HL-60 (cell line): ENCODE measurements at regions not wholly inside any gene's neighbourhood (a gene's known extent, or its start where the extent isn't known, plus 50 kb on each side); places are given as distances from the start of the nearest gene placed in this dataset.
A peak's percentile ranks its signal among the peaks of the same experiment; 100 is the strongest.

Source experiments
- DNase-seq, 2 experiments: peaks; one replicate each; pipeline ENCODE4 v3.0.0-alpha.2; 2010 to 2020; ENCODE audit warnings: low read depth in 1 of 2, low spot score in 1 of 2
- H3K27ac ChIP-seq: fragments of 250-450 bp; sonication (Bioruptor Pico); replicated peaks from 2 replicates; pipeline ENCODE4 v1.5.1; 2020; ENCODE audit warnings: mild to moderate bottlenecking, moderate library complexity
- H3K27me3 ChIP-seq: fragments of 250-450 bp; sonication (Bioruptor Pico); 2 replicates; pipeline ENCODE4 v1.5.1; 2021; ENCODE audit warnings: mild to moderate bottlenecking, moderate library complexity; ENCODE audit not compliant: insufficient read depth, poor library complexity, severe bottlenecking
- H3K4me3 ChIP-seq: replicated peaks from 2 replicates; pipeline ENCODE4 v1.5.1; 2011; ENCODE audit warnings: mild to moderate bottlenecking, control low read depth, low read length; ENCODE audit not compliant: insufficient read depth
- CTCF ChIP-seq: IDR thresholded peaks from one replicate; pipeline ENCODE4 v1.5.1; 2011; ENCODE audit warnings: low read length, control low read depth, inconsistent platforms; ENCODE audit not compliant: insufficient read depth
- GABPA ChIP-seq: IDR thresholded peaks from 2 replicates; pipeline ENCODE4 v1.6.1; 2012; ENCODE audit warnings: low read depth
- POLR2AphosphoS5 ChIP-seq: IDR thresholded peaks from 2 replicates; pipeline ENCODE4 v1.6.1; 2012; ENCODE audit warnings: low read depth
- REST ChIP-seq: IDR thresholded peaks from 2 replicates; pipeline ENCODE4 v1.6.1; 2012; ENCODE audit warnings: low read depth; ENCODE audit not compliant: insufficient replicate concordance
- SPI1 ChIP-seq: IDR thresholded peaks from 2 replicates; pipeline ENCODE4 v1.6.1; 2012; ENCODE audit warnings: low read depth, mild to moderate bottlenecking, borderline replicate concordance

- H3K27me3 ChIP-seq = no peaks in the 10 kb centered on the region
- no peak overlapping the region for H3K4me3 ChIP-seq
- DNase-seq = no peak
- TF ChIP-seq POLR2AphosphoS5 = no peak
- no peak for TF ChIP-seq REST
- no peak for TF ChIP-seq CTCF
- no peak overlapping the region for H3K27ac ChIP-seq
Measured at GRCh38 chr5:35282810-35283209, 52.5 kb upstream of the PRLR start.

GRCh38 chr5:35281613-35282012, 51.3 kb upstream of the PRLR start:
- Histone ChIP-seq H3K27ac (no peak overlapping the region), H3K27me3 (no peaks in the 10 kb centered on the region), H3K4me3 (no peak overlapping the region)
- peak; percentile 17 to 27 for DNase-seq
- no peak for TF ChIP-seq CTCF
- TF ChIP-seq GABPA = no peak
- TF ChIP-seq SPI1 = no peak
- TF ChIP-seq POLR2AphosphoS5 = no peak
- no peak for TF ChIP-seq REST
